B cell (primary cell): ENCODE measurements at regions not wholly inside any gene's neighbourhood (a gene's known extent, or its start where the extent isn't known, plus 50 kb on each side); places are given as distances from the start of the nearest gene placed in this dataset.

Experiments used
- ATAC-seq: fragments of 200-7000 bp; cut with Tn5 transposase; one replicate; pipeline ENCODE4 v1.10.0; 2021; ENCODE audit warnings: low read depth, mild to moderate bottlenecking, moderate number of reproducible peaks, moderate library complexity
- CTCF ChIA-PET: fragments of 350-600 bp; sonication (Branson Sonifier 250); formaldehyde crosslinking; loops from one replicate; lab custom pipeline; 2021; ENCODE audit warnings: antibody characterized with exemption, inconsistent platforms; lab: Charles Lee
- POLR2A ChIA-PET: fragments of 350-600 bp; sonication (Branson Sonifier 250); formaldehyde crosslinking; loops from one replicate; lab custom pipeline; 2021; ENCODE audit warnings: antibody characterized with exemption; lab: Charles Lee
- DNase-seq: peaks from one replicate; pipeline ENCODE4 v3.0.0; 2013
- H2AFZ ChIP-seq: 2 replicates; pipeline ENCODE4 v1.6.1; 2012; ENCODE audit warnings: mild to moderate bottlenecking, low read depth, low read length; ENCODE audit not compliant: insufficient read depth, poor library complexity, severe bottlenecking
- H3K27ac ChIP-seq, 2 donors: 1 replicate in 1 of 2; 2 replicates in 1 of 2; pipeline ENCODE4 v1.5.1; 2012 to 2013; ENCODE audit warnings: low read length in 2 of 2, mild to moderate bottlenecking in 2 of 2, moderate library complexity in 1 of 2
- H3K27me3 ChIP-seq, 4 experiments: fragments of 200-600 bp in 1 of 4; sonication (generic) in 1 of 4; replicated peaks in 1 of 4; 1 replicate in 2 of 4; 2 replicates in 2 of 4; pipeline versions ENCODE4 v1.6.1 to v1.7.0; 2013 to 2016; ENCODE audit warnings: low read length in 3 of 4, mild to moderate bottlenecking in 2 of 4, mixed read lengths in 1 of 4, moderate library complexity in 1 of 4; ENCODE audit not compliant: insufficient read depth in 4 of 4, control insufficient read depth in 3 of 4; ENCODE audit errors: control extremely low read depth in 1 of 4
- H3K36me3 ChIP-seq, 2 experiments: replicated peaks in 1 of 2; 1 replicate in 1 of 2; 2 replicates in 1 of 2; pipeline versions ENCODE4 v1.6.1 to v1.7.1; 2013; ENCODE audit warnings: low read length in 1 of 2; ENCODE audit not compliant: insufficient read depth in 2 of 2, control insufficient read depth in 1 of 2; ENCODE audit errors: control extremely low read depth in 1 of 2, extremely low read depth in 1 of 2
- H3K4me1 ChIP-seq, 2 donors: fragments of 200-600 bp in 1 of 2; sonication (generic) in 1 of 2; 1 replicate in 1 of 2; 2 replicates in 1 of 2; pipeline versions ENCODE4 v1.5.1 to v1.6.1; 2013 to 2017; ENCODE audit warnings: low read length in 2 of 2; ENCODE audit not compliant: control insufficient read depth in 2 of 2, insufficient read depth in 2 of 2
- H3K4me2 ChIP-seq: replicated peaks from 2 replicates; pipeline ENCODE3; 2012; ENCODE audit warnings: mild to moderate bottlenecking, low read depth, low read length; ENCODE audit not compliant: poor library complexity, severe bottlenecking
- H3K4me3 ChIP-seq, 5 experiments: fragments of 200-600 bp in 1 of 5; sonication (generic) in 1 of 5; 1 replicate in 3 of 5; 2 replicates in 2 of 5; pipeline versions ENCODE4 v1.5.1 to v1.7.0; 2011 to 2016; ENCODE audit warnings: low read length in 4 of 5, mild to moderate bottlenecking in 4 of 5, low read depth in 2 of 5, control low read depth in 1 of 5, moderate library complexity in 1 of 5; ENCODE audit not compliant: insufficient read depth in 1 of 5; ENCODE audit errors: control extremely low read depth in 1 of 5, extremely low read depth in 1 of 5
- H3K79me2 ChIP-seq: fragments of 200-600 bp; sonication (generic); one replicate; pipeline ENCODE4 v1.6.0; 2016; ENCODE audit warnings: low read length; ENCODE audit not compliant: control insufficient read depth, insufficient read depth
- H3K9ac ChIP-seq: fragments of 200-600 bp; sonication (generic); 2 replicates; pipeline ENCODE4 v1.6.1; 2017; ENCODE audit warnings: mild to moderate bottlenecking, low read length, moderate library complexity
- H3K9me3 ChIP-seq, 3 donors: one replicate each; pipeline versions ENCODE4 v1.6.1 to v1.7.1; 2013; ENCODE audit warnings: low read length in 2 of 3; ENCODE audit not compliant: control insufficient read depth in 2 of 3, insufficient read depth in 1 of 3; ENCODE audit errors: control extremely low read depth in 1 of 3
- H4K20me1 ChIP-seq: 2 replicates; pipeline ENCODE4 v1.6.0; 2012; ENCODE audit warnings: mild to moderate bottlenecking, low read length; ENCODE audit not compliant: insufficient read depth, control insufficient read depth, poor library complexity, severe bottlenecking
- H3K27ac Mint-ChIP-seq: one replicate; pipeline ENCODE4 v1.8.0; 2021; ENCODE audit warnings: mixed read lengths
- H3K27me3 Mint-ChIP-seq: one replicate; pipeline ENCODE4 v1.8.0; 2021; ENCODE audit warnings: mixed read lengths
- H3K4me1 Mint-ChIP-seq: one replicate; pipeline ENCODE4 v1.8.0; 2021; ENCODE audit warnings: mixed read lengths
- H3K4me3 Mint-ChIP-seq: one replicate; pipeline ENCODE4 v1.8.0; 2021; ENCODE audit warnings: mixed read lengths
- H3K9me3 Mint-ChIP-seq: one replicate; pipeline ENCODE4 v1.8.0; 2022; ENCODE audit warnings: mixed read lengths; ENCODE audit not compliant: insufficient read depth
- CTCF ChIP-seq: fragments of 200-600 bp; IDR thresholded peaks from one replicate; pipeline ENCODE4 v1.8.0; 2022; ENCODE audit warnings: antibody characterized with exemption, mild to moderate bottlenecking
- EZH2 ChIP-seq: IDR thresholded peaks from 2 replicates; pipeline ENCODE4 v1.6.1; 2012; ENCODE audit warnings: borderline replicate concordance, low read depth, mild to moderate bottlenecking, moderate library complexity, low read length; ENCODE audit not compliant: insufficient read depth, poor library complexity, severe bottlenecking
- WGBS: methylation state at CpG from one replicate; pipeline ENCODE4 v1.1.5; 2013; ENCODE audit warnings: missing lambda C conversion rate; ENCODE audit not compliant: insufficient coverage; 5-methylcytosine and 5-hydroxymethylcytosine counted together
- intact Hi-C: fragments of 100-400 bp; cut with micrococcal nuclease; formaldehyde crosslinking; loops from one replicate; pipeline ENCODE4 v1.10.0; 2022

- ATAC-seq: no peak
Observed at GRCh38 chr12:34377243-34378035, 355.1 kb downstream of the ALG10 start.

More at GRCh38 chr12:34377243-34378035, 355.1 kb downstream of the ALG10 start:
- Mint-ChIP-seq H3K4me1 (no peaks in the 10 kb centered on the region), H3K4me3 (no peak overlapping the region), H3K9me3 (peaks cover 4% of the 10 kb centered on the region), H3K27ac (no peak overlapping the region), H3K27me3 (no peaks in the 10 kb centered on the region)
- Histone ChIP-seq H3K4me3 (no peak overlapping the region), H2AFZ (no peak overlapping the region), H3K27ac (no peak overlapping the region), H4K20me1 (no peaks in the 10 kb centered on the region), H3K9me3 (peaks cover 0 to 99% (median 0%) of the 10 kb centered on the region in 3 donors), H3K79me2 (no peaks in the 10 kb centered on the region), H3K4me1 (no peaks in the 10 kb centered on the region), H3K9ac (no peak overlapping the region), H3K27me3 (no peaks in the 10 kb centered on the region), H3K4me2 (no peak overlapping the region), H3K36me3 (no peaks in the 10 kb centered on the region)
- intact Hi-C loops: no loop called here
- no peak for DNase-seq
- POLR2A ChIA-PET: no interaction called here
- TF ChIP-seq EZH2 (no peak), CTCF (no peak)
- CTCF ChIA-PET: no interaction called here
- WGBS: 74% methylated on average over 29 of the region's 35 CpGs
